AG04449 (cell line): ENCODE measurements at regions not wholly inside any gene's neighbourhood (a gene's known extent, or its start where the extent isn't known, plus 50 kb on each side); places are given as distances from the start of the nearest gene placed in this dataset.

Source experiments
- CTCF ChIA-PET: fragments of 350-600 bp; formaldehyde crosslinking; extraction: SDS; loops from one replicate; lab custom pipeline; 2021; ENCODE audit warnings: antibody characterized with exemption; lab: Yijun Ruan, JAX
- POLR2A ChIA-PET: fragments of 400-600, 350-600 bp; formaldehyde crosslinking; extraction: SDS; loops from one replicate; lab custom pipeline; 2020; ENCODE audit warnings: antibody characterized with exemption, inconsistent platforms; lab: Yijun Ruan, JAX
- DNase-seq: peaks from one replicate; pipeline ENCODE4 v3.0.0-alpha.2; 2010; ENCODE audit warnings: low read depth, low spot score
- H3K4me3 ChIP-seq: 2 replicates; pipeline ENCODE4 v1.5.1; 2011; ENCODE audit warnings: low read depth, mild to moderate bottlenecking, control low read depth, low read length
- CTCF ChIP-seq: IDR thresholded peaks from one replicate; pipeline ENCODE4 v1.5.1; 2011; ENCODE audit warnings: mild to moderate bottlenecking, moderate library complexity, low read length, control low read depth, inconsistent platforms; ENCODE audit not compliant: insufficient read depth; ENCODE audit errors: missing control alignments

DNA sequence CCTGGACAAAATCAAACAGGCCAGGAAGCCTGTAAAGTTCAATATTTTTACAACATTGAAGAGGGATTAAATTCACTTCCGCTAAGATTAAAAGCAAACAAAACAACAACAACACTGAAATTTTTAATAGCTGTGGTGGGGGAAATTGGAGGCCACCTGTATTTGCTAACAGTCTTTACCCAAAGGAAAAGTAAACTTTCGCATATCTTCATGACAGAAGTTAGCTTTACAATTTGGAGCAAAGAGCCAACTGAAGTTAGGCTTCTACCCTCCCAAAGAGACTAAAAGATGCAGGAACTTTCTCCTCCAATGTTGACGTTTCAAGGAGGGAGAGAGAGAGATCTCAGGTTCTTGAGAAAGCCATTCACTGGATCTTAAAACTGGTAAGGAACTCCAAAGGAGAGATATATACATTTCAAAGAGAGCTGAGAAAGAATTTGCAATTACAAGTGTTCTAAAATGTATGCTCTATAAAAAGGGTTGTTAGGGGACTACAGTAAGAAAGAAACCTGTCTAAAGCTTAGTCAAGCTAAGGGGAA is 349.2 kb upstream of the CDH9 start:
- TF ChIP-seq CTCF = no peak
- ChIA-PET POLR2A (no interaction called here), CTCF (no interaction called here)
- no peak overlapping the region for H3K4me3 ChIP-seq
- DNase-seq = no peak

GRCh38 chr5:27381686-27382085 is 343.3 kb upstream of the CDH9 start:
- no peak for DNase-seq
- ChIA-PET CTCF (no interaction called here), POLR2A (no interaction called here)
- TF ChIP-seq CTCF = no peak
- H3K4me3 ChIP-seq = no peak overlapping the region

- ChIA-PET POLR2A (no interaction called here), CTCF (no interaction called here)
- no peak for TF ChIP-seq CTCF
- no peak for DNase-seq
- H3K4me3 ChIP-seq = no peak overlapping the region
Measured at GRCh38 chr5:27377626-27378025, 339.2 kb upstream of the CDH9 start.

DNA sequence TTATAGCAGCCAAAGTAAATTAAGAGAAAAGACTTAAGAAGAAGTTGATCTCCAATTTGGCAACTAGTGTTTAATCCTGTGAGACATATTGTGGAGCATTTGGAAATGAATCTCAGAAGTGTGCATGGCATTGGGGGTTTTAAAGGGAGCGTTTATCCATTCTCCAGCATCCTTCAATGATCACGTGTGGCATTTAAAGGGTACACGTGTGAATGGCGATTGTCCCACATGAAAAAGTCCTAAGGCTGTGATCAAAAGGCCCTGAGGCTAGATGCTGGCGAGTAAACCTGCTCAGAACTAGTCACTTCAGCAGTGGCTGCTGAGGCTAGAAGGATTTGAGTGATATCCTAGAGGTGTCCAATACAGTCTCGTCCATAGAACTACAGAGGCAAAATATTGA is 315.6 kb upstream of the CDH9 start:
- CTCF ChIA-PET = no interaction called here

DNA sequence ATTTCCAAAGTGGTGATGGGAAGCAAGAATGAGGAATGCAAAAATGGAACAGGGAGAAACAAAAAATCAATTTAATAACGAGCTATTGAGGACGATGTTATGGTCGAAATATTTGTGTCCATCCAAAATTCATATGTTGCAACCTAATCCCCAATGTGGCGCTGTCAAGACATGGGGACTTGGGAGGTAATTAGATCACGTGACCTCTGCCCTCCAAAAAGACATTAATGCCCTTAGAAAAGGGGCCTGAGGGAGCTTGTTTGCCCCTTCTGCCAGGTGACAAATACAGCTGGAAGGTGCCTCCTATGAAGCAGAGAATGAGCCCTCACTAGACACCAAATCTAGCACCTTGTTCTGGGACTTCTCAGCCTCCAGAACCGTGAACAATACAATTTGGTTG is 315.2 kb upstream of the CDH9 start:
- no peak for TF ChIP-seq CTCF
- ChIA-PET CTCF (no interaction called here), POLR2A (no interaction called here)
- no peak overlapping the region for H3K4me3 ChIP-seq
- no peak for DNase-seq

More for the DNA sequence above, 315.6 kb upstream of the CDH9 start:
- DNase-seq = no peak
- TF ChIP-seq CTCF = no peak
- POLR2A ChIA-PET = no interaction called here
- H3K4me3 ChIP-seq = no peak overlapping the region

DNA sequence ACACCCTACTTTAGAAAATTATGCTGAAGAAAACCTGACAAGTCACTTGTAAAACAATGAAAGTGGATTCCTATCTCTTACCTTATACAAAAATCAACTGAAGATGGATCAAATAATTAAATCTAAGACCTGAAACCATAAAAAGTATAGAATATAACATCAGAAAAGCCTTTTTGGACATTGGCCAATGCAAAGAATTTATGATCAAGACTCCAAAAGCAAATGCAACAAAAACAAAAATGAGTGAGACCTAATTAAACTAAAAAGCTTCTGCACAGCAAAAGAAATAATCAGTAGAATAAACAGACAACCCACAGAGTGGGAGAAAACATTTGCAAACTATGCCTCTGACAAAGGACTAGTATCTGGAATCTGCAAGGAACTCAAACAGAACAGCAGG is 303.0 kb upstream of the CDH9 start:
- TF ChIP-seq CTCF = no peak
- no peak for DNase-seq
- H3K4me3 ChIP-seq = no peak overlapping the region
- ChIA-PET POLR2A (no interaction called here), CTCF (no interaction called here)
